HepG2 (cell line): ENCODE measurements at regions not wholly inside any gene's neighbourhood (a gene's known extent, or its start where the extent isn't known, plus 50 kb on each side); places are given as distances from the start of the nearest gene placed in this dataset.
A peak's percentile ranks its signal among the peaks of the same experiment; 100 is the strongest.

Experiments used
- BCL6 ChIP-seq: IDR thresholded peaks from 2 replicates; pipeline ENCODE4 v1.6.1; 2016; ENCODE audit warnings: missing genetic modification reagents, missing compliant biosample characterization
- BORCS8-MEF2B ChIP-seq: sonication (generic); formaldehyde crosslinking; IDR thresholded peaks from 2 replicates; pipeline ENCODE4 v1.8.0; 2022; ENCODE audit warnings: mild to moderate bottlenecking, missing genetic modification reagents
- DNMT3B ChIP-seq: conservative IDR thresholded peaks from 2 replicates; pipeline ENCODE4 v1.6.1; 2016; ENCODE audit warnings: missing biosample characterization, control low read depth
- HOXA5 ChIP-seq: sonication (generic); formaldehyde crosslinking; IDR thresholded peaks from 2 replicates; pipeline ENCODE4 v1.4.0; 2020; ENCODE audit warnings: missing genetic modification reagents
- IRX3 ChIP-seq: sonication (generic); formaldehyde crosslinking; IDR thresholded peaks from 2 replicates; pipeline ENCODE4 v1.8.1; 2023; ENCODE audit warnings: mild to moderate bottlenecking, low read depth, missing genetic modification reagents, borderline replicate concordance
- JUN ChIP-seq: sonication (generic); formaldehyde crosslinking; IDR thresholded peaks from 2 replicates; pipeline ENCODE4 v1.4.0; 2020; ENCODE audit warnings: mild to moderate bottlenecking, missing genetic modification reagents
- KLF12 ChIP-seq: sonication (generic); formaldehyde crosslinking; IDR thresholded peaks from 2 replicates; pipeline ENCODE4 v1.4.0; 2020; ENCODE audit warnings: missing genetic modification reagents, borderline replicate concordance
- MLX ChIP-seq: IDR thresholded peaks from 2 replicates; pipeline ENCODE4 v1.6.1; 2016
- MXI1 ChIP-seq: IDR thresholded peaks from 3 replicates; pipeline ENCODE4 v1.6.1; 2012; ENCODE audit warnings: low read depth, low read length, inconsistent platforms, borderline replicate concordance
- NONO ChIP-seq, 2 experiments: fragments of 450-650 bp in 1 of 2; sonication (generic) in 1 of 2; formaldehyde crosslinking in 1 of 2; IDR thresholded peaks in 1 of 2; conservative IDR thresholded peaks in 1 of 2; 2 replicates each; pipeline versions ENCODE4 v1.6.1 to v1.8.0; 2017 to 2022; ENCODE audit warnings: mild to moderate bottlenecking in 1 of 2, missing genetic modification reagents in 1 of 2, moderate library complexity in 1 of 2
- RBAK ChIP-seq: sonication (generic); formaldehyde crosslinking; IDR thresholded peaks from 2 replicates; pipeline ENCODE4 v1.5.1; 2020; ENCODE audit warnings: mild to moderate bottlenecking, missing genetic modification reagents
- SIX4 ChIP-seq: sonication (generic); formaldehyde crosslinking; IDR thresholded peaks from 2 replicates; pipeline ENCODE4 v1.4.0; 2020; ENCODE audit warnings: missing genetic modification reagents
- SRSF4 ChIP-seq: fragments of 200-400 bp; formaldehyde crosslinking; IDR thresholded peaks from one replicate; pipeline ENCODE4 v1.6.1; 2018; ENCODE audit warnings: mild to moderate bottlenecking, low read depth, low read length, moderate library complexity; ENCODE audit not compliant: poor library complexity, severe bottlenecking
- TARDBP ChIP-seq: sonication (generic); formaldehyde crosslinking; IDR thresholded peaks from 2 replicates; pipeline ENCODE4 v1.8.0; 2022; ENCODE audit warnings: mild to moderate bottlenecking, missing genetic modification reagents
- THAP9 ChIP-seq: sonication (generic); formaldehyde crosslinking; IDR thresholded peaks from 2 replicates; pipeline ENCODE4; 2020; ENCODE audit warnings: missing genetic modification reagents, mild to moderate bottlenecking, borderline replicate concordance
- TRIM22 ChIP-seq: fragments of 450-650 bp; IDR thresholded peaks from 2 replicates; pipeline ENCODE4 v1.6.1; 2017
- ZFP36L2 ChIP-seq: sonication (generic); formaldehyde crosslinking; IDR thresholded peaks from 2 replicates; pipeline ENCODE4 v1.4.0; 2020; ENCODE audit warnings: missing genetic modification reagents
- ZNF12 ChIP-seq: sonication (generic); formaldehyde crosslinking; IDR thresholded peaks from 2 replicates; pipeline ENCODE4 v1.5.0; 2020; ENCODE audit warnings: missing genetic modification reagents
- ZNF18 ChIP-seq: sonication (generic); formaldehyde crosslinking; IDR thresholded peaks from 2 replicates; pipeline ENCODE4 v1.8.0; 2022; ENCODE audit warnings: mild to moderate bottlenecking, missing genetic modification reagents; ENCODE audit not compliant: insufficient replicate concordance
- ZNF24 ChIP-seq: fragments of 450-650 bp; IDR thresholded peaks from 2 replicates; pipeline ENCODE4 v1.6.1; 2017; ENCODE audit warnings: antibody characterized with exemption, mild to moderate bottlenecking
- ZNF343 ChIP-seq: sonication (generic); formaldehyde crosslinking; IDR thresholded peaks from 2 replicates; pipeline ENCODE4 v1.4.0; 2020; ENCODE audit warnings: mild to moderate bottlenecking, missing genetic modification reagents
- ZNF546 ChIP-seq: sonication (generic); formaldehyde crosslinking; conservative IDR thresholded peaks from 2 replicates; pipeline ENCODE4 v1.8.1; 2023; ENCODE audit warnings: mild to moderate bottlenecking, missing genetic modification reagents
- ZNF660 ChIP-seq: sonication (generic); formaldehyde crosslinking; IDR thresholded peaks from 2 replicates; pipeline ENCODE4 v1.5.1; 2020; ENCODE audit warnings: mild to moderate bottlenecking, low read depth, missing genetic modification reagents, borderline replicate concordance
- ZNF672 ChIP-seq: sonication (generic); formaldehyde crosslinking; IDR thresholded peaks from 2 replicates; pipeline ENCODE4 v1.8.1; 2022; ENCODE audit warnings: missing genetic modification reagents
- ZNF747 ChIP-seq: sonication (generic); formaldehyde crosslinking; IDR thresholded peaks from 2 replicates; pipeline ENCODE4 v1.8.1; 2023; ENCODE audit warnings: missing genetic modification reagents, mild to moderate bottlenecking, borderline replicate concordance
- ZNF781 ChIP-seq: sonication (generic); formaldehyde crosslinking; IDR thresholded peaks from 2 replicates; pipeline ENCODE4 v1.5.1; 2020; ENCODE audit warnings: borderline replicate concordance, mild to moderate bottlenecking, missing genetic modification reagents; ENCODE audit errors: not compliant biosample characterization
- ZSCAN22 ChIP-seq: sonication (generic); formaldehyde crosslinking; IDR thresholded peaks from 2 replicates; pipeline ENCODE4 v1.4.0; 2020; ENCODE audit warnings: mild to moderate bottlenecking, missing genetic modification reagents
- ZSCAN29 ChIP-seq: sonication (generic); formaldehyde crosslinking; conservative IDR thresholded peaks from 2 replicates; pipeline ENCODE4 v1.4.0; 2020; ENCODE audit warnings: mild to moderate bottlenecking, missing genetic modification reagents

- TF ChIP-seq ZNF24 (no peak), ZNF343 (CRISPR knock-in tag) (no peak), ZFP36L2 (CRISPR knock-in tag) (no peak), ZNF12 (CRISPR knock-in tag) (no peak), ZSCAN22 (CRISPR knock-in tag) (no peak), ZNF18 (CRISPR knock-in tag) (no peak), ZNF660 (CRISPR knock-in tag) (no peak), HOXA5 (CRISPR knock-in tag) (no peak), KLF12 (CRISPR knock-in tag) (no peak), ZNF672 (no peak), TRIM22 (no peak), MLX (CRISPR knock-in tag) (no peak), BORCS8-MEF2B (CRISPR knock-in tag) (no peak), BCL6 (CRISPR knock-in tag) (no peak), SIX4 (peak; percentile 44; the same call in 1 of the 2 replicates), DNMT3B (no peak), JUN (no peak), ZNF546 (no peak), NONO (IDR thresholded peaks at IDR 0.05) (no peak), NONO (CRISPR knock-in tag; conservative IDR thresholded peaks at IDR 0.05) (no peak), TARDBP (CRISPR knock-in tag) (no peak), ZNF781 (CRISPR knock-in tag) (no peak), ZSCAN29 (CRISPR knock-in tag) (no peak), ZNF747 (CRISPR knock-in tag) (no peak), IRX3 (CRISPR knock-in tag) (no peak), THAP9 (CRISPR knock-in tag) (no peak), SRSF4 (no peak), RBAK (CRISPR knock-in tag) (no peak), MXI1 (no peak)
Measured at GRCh38 chr3:40871394-40871793, 327.9 kb upstream of the CTNNB1 start (continued).
